ENCODE measurements at regions not wholly inside any gene's neighbourhood (a gene's known extent, or its start where the extent isn't known, plus 50 kb on each side); places are given as distances from the start of the nearest gene placed in this dataset.

DNA sequence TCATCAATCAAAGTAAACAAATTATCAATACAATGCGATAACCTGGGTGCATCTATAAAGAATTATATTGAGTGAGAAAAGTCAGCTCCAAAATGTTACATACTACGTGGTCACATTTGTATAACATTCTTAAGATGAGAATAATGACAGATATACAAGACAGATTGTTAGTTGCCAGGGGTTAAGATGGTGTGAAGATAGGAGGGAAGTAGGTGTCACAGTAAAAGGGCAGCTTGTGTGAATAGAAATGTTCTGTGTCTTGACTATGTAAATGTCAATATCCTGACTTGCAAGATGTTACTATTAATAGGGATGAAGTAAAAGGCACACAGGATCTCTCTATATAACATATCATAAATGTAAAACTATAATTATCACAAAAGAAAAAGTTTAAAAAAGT, 611.2 kb upstream of the SPRY2 start:
- H3K27me3 ChIP-seq (ENCODE audit: insufficient read depth, low read depth, low read length), result no peaks in the 10 kb centered on the region
- TF ChIP-seq POLR2AphosphoS5 (IDR thresholded peaks at IDR 0.05) (no peak), MXI1 (conservative IDR thresholded peaks at IDR 0.05; ENCODE audit: poor library complexity, severe bottlenecking) (no peak), EP300 (conservative IDR thresholded peaks at IDR 0.05; ENCODE audit: poor library complexity, severe bottlenecking) (no peak), CTCF (IDR thresholded peaks at IDR 0.05; ENCODE audit: poor library complexity, severe bottlenecking) (no peak), TAF1 (IDR thresholded peaks at IDR 0.05; ENCODE audit: low read depth) (no peak), SMC3 (conservative IDR thresholded peaks at IDR 0.05; ENCODE audit: poor library complexity) (no peak), EZH2 (IDR thresholded peaks at IDR 0.05; ENCODE audit: borderline replicate concordance, insufficient read depth, low read length, poor library complexity, severe bottlenecking) (no peak), RAD21 (conservative IDR thresholded peaks at IDR 0.05) (no peak)
- TF ChIP-seq, protein P1, sequence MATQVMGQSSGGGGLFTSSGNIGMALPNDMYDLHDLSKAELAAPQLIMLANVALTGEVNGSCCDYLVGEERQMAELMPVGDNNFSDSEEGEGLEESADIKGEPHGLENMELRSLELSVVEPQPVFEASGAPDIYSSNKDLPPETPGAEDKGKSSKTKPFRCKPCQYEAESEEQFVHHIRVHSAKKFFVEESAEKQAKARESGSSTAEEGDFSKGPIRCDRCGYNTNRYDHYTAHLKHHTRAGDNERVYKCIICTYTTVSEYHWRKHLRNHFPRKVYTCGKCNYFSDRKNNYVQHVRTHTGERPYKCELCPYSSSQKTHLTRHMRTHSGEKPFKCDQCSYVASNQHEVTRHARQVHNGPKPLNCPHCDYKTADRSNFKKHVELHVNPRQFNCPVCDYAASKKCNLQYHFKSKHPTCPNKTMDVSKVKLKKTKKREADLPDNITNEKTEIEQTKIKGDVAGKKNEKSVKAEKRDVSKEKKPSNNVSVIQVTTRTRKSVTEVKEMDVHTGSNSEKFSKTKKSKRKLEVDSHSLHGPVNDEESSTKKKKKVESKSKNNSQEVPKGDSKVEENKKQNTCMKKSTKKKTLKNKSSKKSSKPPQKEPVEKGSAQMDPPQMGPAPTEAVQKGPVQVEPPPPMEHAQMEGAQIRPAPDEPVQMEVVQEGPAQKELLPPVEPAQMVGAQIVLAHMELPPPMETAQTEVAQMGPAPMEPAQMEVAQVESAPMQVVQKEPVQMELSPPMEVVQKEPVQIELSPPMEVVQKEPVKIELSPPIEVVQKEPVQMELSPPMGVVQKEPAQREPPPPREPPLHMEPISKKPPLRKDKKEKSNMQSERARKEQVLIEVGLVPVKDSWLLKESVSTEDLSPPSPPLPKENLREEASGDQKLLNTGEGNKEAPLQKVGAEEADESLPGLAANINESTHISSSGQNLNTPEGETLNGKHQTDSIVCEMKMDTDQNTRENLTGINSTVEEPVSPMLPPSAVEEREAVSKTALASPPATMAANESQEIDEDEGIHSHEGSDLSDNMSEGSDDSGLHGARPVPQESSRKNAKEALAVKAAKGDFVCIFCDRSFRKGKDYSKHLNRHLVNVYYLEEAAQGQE (IDR thresholded peaks at IDR 0.05; ENCODE audit: borderline replicate concordance), result no peak
- no peak overlapping the region for H3K4me3 ChIP-seq (ENCODE audit: low read length)
- H3K79me2 ChIP-seq (replicated peaks; ENCODE audit: insufficient read depth, low read length), result no peaks in the 10 kb centered on the region
- H3K27ac ChIP-seq (ENCODE audit: low read length), result no peak overlapping the region
- no peaks in the 10 kb centered on the region for H3F3A ChIP-seq (ENCODE audit: insufficient read depth, low read length, poor library complexity, severe bottlenecking)
- no peaks in the 10 kb centered on the region for H3K36me3 ChIP-seq (ENCODE audit: insufficient read depth, low read length)
- H4K20me1 ChIP-seq (ENCODE audit: insufficient read depth), result no peaks in the 10 kb centered on the region
- H3K9me2 ChIP-seq (ENCODE audit: insufficient read depth, low read length), result no peaks in the 10 kb centered on the region
- no peak overlapping the region for H2AFZ ChIP-seq (ENCODE audit: low read depth, low read length)
- no peak overlapping the region for H3K4me2 ChIP-seq (ENCODE audit: low read length)
- H3K9ac ChIP-seq (ENCODE audit: low read length), result no peak overlapping the region
- no peaks in the 10 kb centered on the region for H3K9me3 ChIP-seq (ENCODE audit: low read length)

DNA sequence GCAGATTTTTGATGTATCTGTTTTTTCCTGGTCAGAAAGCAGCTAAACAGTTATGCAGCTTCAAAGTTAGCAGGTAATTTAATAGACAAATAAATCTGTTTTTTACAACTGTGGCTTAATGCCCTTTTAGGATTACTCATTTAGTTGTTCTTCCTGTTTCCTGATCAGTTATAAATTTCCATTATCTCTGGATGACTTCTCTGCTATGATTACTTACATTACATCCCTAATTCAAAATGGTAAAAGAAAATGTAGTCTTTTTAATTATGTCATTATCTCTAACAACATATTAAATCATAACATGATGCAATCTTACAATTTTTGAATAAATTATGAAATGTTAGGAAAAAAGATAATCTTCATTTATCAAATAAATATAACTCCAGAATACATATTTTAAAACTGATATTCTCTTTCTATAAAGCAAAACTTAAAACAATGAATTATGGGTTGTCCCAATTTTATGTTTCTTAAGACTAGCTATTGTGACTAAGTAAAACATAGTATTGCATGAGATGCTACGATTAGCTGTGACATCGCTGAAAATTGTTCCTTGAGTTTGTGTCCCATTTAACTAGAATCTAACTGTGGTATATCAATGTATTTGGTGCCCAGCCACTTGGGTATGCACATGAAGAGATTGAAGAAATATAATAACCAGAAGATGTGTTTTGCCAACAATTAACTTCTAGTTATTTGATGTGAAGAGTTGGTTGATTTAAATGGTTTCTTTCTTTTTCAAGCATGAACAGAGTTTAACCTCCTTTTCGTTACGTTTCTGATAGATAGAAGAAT, 605.3 kb upstream of the SPRY2 start:
- Histone ChIP-seq H3K9me2 (ENCODE audit: insufficient read depth, low read length) (no peaks in the 10 kb centered on the region), H4K20me1 (ENCODE audit: insufficient read depth) (no peaks in the 10 kb centered on the region), H3K27me3 (ENCODE audit: insufficient read depth, low read depth, low read length) (no peaks in the 10 kb centered on the region), H3K27ac (ENCODE audit: low read length) (no peak overlapping the region), H3K4me3 (ENCODE audit: low read length) (no peak overlapping the region), H3K79me2 (replicated peaks; ENCODE audit: insufficient read depth, low read length) (no peaks in the 10 kb centered on the region), H3K4me2 (ENCODE audit: low read length) (no peak overlapping the region), H3K36me3 (ENCODE audit: insufficient read depth, low read length) (no peaks in the 10 kb centered on the region), H3K9ac (ENCODE audit: low read length) (no peak overlapping the region), H3F3A (ENCODE audit: insufficient read depth, low read length, poor library complexity, severe bottlenecking) (no peaks in the 10 kb centered on the region), H3K9me3 (ENCODE audit: low read length) (no peaks in the 10 kb centered on the region), H2AFZ (ENCODE audit: low read depth, low read length) (no peak overlapping the region)
- TF ChIP-seq POLR2AphosphoS5 (IDR thresholded peaks at IDR 0.05) (no peak), EP300 (conservative IDR thresholded peaks at IDR 0.05; ENCODE audit: poor library complexity, severe bottlenecking) (no peak), TAF1 (IDR thresholded peaks at IDR 0.05; ENCODE audit: low read depth) (no peak), CTCF (IDR thresholded peaks at IDR 0.05; ENCODE audit: poor library complexity, severe bottlenecking) (no peak), MXI1 (conservative IDR thresholded peaks at IDR 0.05; ENCODE audit: poor library complexity, severe bottlenecking) (no peak), SMC3 (conservative IDR thresholded peaks at IDR 0.05; ENCODE audit: poor library complexity) (no peak), EZH2 (IDR thresholded peaks at IDR 0.05; ENCODE audit: borderline replicate concordance, insufficient read depth, low read length, poor library complexity, severe bottlenecking) (no peak), RAD21 (conservative IDR thresholded peaks at IDR 0.05) (no peak)
- TF ChIP-seq, protein P1 (IDR thresholded peaks at IDR 0.05; ENCODE audit: borderline replicate concordance), result no peak
